NCI-H748 treated with DMSO at 0.1 percent for 48 hours (cell line): ENCODE measurements at regions not wholly inside any gene's neighbourhood (a gene's known extent, or its start where the extent isn't known, plus 50 kb on each side); places are given as distances from the start of the nearest gene placed in this dataset.

Experiments used
- DNase-seq: peaks from one replicate; lab custom pipeline; 2025; lab: John Stamatoyannopoulos, UW

DNA sequence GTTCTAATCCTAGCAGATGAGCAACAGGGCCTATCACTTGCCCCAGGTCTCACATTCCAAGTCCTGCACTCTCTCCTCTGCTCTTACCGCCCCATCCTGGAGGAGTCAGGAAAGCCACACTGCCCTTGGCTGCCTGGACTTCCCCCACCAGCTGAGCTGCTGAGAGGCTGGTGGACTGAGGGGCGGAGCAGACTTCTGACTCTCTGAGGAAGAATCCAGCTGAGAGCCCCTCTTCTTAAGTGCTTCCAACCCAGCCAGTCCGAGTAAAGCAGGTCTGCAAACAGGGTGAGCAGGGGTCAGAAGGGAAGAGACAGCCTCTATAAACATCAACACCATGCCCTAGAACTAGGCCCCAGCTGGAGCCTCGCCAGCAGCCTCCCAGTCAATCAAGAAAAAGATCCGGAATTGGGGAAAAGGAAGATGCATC, 92.4 kb upstream of the TMEM72 start:
- DNase-seq = no peak

GRCh38 chr10:44820094-44820493, 91.0 kb upstream of the TMEM72 start:
- no peak for DNase-seq

- DNase-seq = no peak
These were observed 89.8 kb upstream of the TMEM72 start for GRCh38 chr10:44821290-44821689.

DNA sequence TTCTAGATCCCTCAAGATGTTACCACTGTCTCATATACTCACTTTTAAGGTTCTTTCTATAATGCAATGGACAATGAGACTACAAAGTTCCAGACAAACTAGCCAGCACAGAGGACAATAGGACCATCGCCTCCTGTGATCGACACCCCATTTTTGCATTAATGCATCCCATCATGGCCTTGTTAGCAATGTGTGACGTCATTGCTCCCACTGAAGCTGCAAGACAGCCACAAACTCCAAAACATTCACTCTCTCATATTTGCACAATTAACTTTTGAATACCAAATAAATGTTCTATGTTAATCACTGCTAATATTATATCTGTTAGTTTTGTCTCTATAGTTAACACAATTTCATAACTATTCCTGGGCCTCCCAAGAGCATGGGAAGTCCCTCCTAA, 88.8 kb upstream of the TMEM72 start:
- no peak for DNase-seq

DNA sequence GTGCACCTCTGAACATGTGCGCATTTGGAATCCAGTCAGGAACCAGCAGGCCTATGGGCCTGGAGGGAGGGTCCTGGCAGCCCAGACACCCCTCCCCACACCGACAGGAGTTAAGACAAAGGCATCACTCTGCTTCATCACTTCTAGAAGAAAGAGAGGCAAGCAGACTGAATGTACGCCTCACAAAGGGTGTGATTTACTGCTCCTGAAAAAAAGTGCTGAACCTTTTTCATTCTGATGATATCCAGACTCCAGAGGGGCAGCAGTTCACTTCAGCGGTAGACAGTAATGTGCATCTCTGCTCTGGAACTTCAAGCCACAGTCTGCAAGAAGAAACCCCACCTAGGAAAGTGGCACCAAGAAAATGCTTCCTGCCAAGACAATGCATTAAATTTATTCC, 88.2 kb upstream of the TMEM72 start:
- no peak for DNase-seq

DNA sequence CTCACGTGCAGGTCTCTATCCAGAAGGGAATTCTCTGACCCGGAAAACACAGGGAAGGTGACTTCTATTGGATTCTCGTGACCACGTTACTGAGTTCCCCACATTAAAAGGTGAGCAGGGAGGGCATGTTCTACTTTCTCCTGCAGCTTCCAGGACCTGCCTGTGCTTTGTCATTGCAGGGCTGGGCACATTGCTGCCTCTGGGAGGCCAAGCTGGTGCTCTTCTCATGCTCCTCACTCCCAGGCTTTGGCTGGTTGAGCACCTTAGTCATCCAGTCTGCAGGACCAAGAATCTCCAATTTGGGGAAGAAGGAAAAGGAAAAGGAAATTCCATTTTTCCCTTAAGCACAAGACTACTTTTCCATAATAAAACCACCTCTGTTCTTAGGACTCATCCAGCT, 86.5 kb upstream of the TMEM72 start:
- DNase-seq = no peak

DNA sequence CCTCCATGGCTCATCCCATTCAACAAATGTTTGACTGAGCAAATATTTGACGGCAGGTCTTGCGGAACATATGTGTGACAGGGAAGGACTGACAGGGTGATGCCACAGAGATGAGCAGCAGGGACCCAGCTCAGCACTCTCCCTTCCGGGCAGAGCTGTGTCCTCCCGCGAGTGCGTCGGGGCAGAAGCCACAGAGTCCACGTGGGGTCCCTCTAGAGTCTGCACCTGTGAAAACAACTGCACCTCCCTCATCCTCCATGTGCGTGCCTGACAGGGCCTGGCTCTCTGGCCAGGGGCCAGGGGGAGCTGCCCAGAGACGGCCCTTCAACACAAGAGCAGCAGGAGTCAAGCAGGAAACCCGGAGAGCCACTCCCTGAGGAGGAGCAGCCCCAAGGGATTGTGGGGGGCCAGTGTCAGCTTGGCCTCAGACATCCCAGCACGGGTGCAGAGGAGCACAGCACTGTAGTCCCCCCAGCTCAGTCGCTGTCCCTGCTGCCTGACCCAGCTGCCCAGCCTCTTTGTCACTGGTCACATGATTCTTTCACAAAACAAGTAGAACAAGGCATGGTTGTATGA, 83.6 kb upstream of the TMEM72 start:
- peak; percentile 32 for DNase-seq

DNA sequence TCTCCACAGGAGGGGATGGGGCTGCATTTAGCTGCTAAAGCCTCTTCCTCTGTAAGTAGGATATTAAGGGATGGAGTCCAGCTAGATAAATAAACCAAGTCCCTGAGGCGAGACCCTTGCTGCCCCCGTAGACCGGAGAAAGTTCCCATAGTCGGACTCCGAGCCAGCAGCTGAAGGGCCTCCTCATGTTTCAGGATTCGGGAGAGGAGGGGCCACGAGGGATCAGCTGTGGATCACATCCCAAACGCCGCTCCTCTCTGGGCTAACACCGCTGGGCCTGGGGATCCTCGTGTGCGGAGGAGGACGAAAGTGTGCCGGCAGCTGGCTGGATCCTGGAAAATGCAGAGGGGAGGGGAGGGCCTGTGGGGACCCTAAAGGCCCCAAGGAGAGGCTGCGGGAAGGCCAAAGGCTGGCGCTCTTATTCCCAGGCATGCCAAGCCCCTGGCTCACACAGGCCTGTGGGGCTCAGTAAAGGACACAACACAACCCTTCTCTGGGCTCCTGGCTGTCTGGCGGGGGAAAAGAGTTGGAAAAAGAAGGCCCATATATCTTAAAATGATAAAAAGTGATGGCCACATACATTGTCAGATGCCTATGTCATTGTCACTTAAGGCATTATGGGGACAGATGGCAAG, 82.5 kb upstream of the TMEM72 start:
- no peak for DNase-seq

DNA sequence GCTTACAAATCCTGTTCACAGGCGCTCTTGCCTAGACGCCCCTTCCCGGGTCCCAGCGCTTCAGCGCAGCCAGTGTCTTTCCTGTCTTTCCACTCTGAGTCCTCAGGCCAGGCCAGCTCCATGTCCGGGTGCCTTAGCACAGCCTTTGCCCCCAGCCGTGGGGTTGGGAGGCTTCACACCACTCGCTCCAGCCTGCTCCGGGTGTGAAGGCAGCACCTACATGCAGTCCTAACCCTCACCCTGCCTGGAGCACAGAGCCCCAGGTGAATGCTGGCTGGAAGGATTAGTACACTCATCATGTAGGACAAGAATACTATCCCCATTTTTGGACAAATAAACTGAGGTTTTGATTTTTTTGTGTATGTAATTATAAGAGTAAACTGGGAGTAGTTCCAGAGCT, 81.7 kb upstream of the TMEM72 start:
- DNase-seq = no peak

DNA sequence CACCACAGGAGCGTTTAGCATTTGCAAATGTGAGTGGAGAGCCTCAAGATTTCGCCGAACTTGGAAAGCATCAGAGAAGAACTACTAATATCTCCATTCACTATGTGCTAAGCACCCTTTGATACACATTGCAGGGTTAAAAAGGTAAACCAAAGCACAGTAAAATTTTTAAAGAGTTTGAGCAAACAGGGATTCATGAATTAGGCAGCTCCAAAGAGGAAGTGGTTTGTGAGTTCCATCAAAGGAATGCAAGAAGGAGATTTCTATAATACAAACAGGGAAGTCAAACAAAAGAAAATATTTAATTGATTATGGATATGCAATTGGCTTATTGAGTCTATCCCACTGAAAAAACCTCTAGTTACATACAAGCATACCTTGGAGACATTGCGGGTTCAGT, 81.1 kb upstream of the TMEM72 start:
- no peak for DNase-seq

DNA sequence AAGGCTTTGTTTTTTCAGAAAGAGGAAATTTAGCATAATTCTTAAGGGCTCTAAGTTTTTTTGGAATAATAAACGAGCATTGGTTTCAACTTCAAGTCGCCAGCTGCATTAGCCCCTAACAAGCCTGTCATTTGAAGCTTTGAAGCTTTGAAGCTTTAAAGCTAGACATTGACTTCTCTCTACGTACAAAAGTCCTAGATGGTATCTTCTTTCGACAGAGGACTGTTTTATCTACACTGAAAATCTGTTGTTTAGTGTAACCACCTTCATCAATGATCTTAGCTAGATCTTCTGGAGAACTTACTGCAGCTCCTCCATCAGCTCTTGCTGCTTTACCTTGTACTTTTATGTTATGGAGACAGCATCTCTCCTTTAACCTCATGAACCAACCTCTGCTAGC, 79.6 kb upstream of the TMEM72 start:
- no peak for DNase-seq

GRCh38 chr10:44832595-44833390, 78.3 kb upstream of the TMEM72 start:
- DNase-seq = no peak

GRCh38 chr10:44834131-44834530, 77.0 kb upstream of the TMEM72 start:
- DNase-seq = no peak

DNA sequence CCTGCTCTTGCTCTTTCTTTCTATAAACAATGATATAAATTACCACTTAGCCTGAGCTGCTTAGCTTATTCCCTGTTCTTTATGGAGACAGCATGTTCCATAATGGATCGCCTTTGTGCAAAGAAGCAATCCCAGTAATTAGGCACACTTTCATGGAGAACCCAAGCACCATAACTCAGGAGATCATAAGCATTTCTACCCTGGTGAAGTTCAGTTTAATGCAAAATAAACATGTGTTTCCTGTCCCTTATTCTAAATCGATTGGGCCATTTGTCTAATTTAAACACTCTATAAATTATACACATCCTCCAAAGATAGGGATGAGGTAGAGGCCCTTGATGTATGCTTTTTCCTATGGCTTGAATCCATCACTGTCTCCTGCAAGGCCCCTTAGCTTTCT, 75.8 kb upstream of the TMEM72 start:
- peak; percentile 40 for DNase-seq

GRCh38 chr10:44843484-44843883, 67.7 kb upstream of the TMEM72 start:
- no peak for DNase-seq

- DNase-seq = no peak
These were observed 65.6 kb upstream of the TMEM72 start for GRCh38 chr10:44845361-44846175.

DNA sequence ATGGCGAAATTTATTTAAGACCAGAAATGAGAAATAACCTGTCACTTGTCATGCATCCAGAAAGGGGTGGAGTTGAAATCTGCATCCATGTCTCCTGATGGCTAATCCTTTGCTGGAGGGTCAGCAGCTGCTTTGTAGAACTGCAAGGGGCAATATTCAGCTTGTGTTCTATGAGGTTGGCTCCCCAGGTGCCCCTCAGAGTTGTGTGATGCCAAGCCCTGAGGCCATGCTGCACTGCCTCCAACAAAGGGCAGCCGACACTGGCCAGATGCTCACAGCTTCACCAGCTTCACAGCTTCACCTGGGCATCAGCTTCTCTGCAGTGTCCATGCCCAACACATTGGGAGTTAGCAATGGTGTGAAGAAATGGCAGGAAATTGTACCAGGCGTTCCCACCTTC, 64.0 kb upstream of the TMEM72 start:
- DNase-seq = no peak

GRCh38 chr10:44848211-44848610, 62.9 kb upstream of the TMEM72 start:
- no peak for DNase-seq

- no peak for DNase-seq
These were observed 61.2 kb upstream of the TMEM72 start for GRCh38 chr10:44849936-44850335.

DNA sequence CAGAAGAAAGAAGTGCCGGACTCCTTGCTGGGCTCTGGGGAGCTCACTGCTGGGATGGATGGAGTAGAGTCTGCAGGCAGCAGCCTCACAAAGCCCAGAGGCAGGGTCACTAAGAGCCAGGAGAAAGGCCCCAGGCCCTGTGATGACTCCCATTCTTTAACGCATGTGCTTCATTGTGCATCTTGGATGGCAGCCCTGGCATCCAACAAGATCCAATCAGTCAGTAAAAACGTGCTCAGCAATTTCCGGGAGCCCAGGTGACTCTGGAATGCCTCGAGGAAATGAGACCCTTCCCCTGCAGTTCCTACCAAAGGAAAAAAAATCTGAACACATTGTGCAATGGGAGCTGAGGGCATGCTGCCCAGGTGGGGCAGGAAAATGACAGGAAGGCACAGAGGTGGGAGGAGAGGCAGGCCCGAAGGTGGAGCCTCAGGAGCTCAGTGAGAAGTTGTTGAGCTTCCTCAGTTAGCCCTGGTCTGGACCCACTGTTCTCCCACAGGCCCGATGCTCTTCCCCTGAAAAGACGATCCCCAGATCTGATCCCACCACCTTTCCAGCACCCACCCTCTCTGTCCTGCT, 60.7 kb upstream of the TMEM72 start:
- no peak for DNase-seq

GRCh38 chr10:44851413-44851812, 59.7 kb upstream of the TMEM72 start:
- no peak for DNase-seq

GRCh38 chr10:44851881-44852280, 59.3 kb upstream of the TMEM72 start:
- no peak for DNase-seq
